Activated T-cell treated with anti-CD3 and anti-CD28 coated beads, Interleukin-2, amount 50 U/mL, for 48 hours (primary cell): ENCODE measurements at regions not wholly inside any gene's neighbourhood (a gene's known extent, or its start where the extent isn't known, plus 50 kb on each side); places are given as distances from the start of the nearest gene placed in this dataset.

ENCODE experiments used
- DNase-seq, 2 experiments: peaks; one replicate each; pipeline ENCODE4 v3.0.0-alpha.2; 2020

DNA sequence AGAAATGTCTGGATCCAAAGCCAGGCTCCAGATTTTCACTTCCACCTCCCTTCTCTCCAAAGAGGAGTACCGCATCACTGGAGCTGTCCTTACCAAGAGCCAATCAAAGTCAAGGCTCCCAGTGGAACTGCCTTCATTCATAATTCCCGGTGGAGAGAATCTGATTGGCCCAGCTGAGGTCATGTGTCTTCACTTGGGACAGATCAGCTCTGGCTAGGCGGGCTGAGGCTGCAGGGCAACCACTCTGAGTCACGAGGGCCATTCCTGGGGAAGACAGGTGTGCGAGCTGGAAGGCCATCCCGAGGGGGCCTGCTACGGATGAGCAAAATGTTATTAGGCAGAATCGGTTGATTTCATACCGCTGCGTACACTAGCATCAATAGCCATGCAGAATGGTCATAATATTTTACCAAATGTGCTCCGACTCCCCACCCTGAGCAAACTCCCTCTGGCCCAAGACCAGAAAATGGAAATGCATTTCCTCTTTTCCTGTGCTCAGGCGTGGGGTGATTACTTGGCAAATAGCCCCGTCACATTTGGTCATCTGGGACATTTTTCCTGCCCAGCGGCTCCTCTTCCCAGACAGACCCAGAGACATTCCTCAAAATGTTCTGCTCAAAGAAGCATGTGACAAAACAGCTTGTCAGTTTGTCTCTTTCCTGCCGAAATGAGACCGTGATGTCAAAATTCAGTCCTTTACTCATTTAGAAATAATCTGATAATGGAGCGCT lies 111.1 kb downstream of the AIPL1 start:
- DNase-seq: no peak

GRCh38 chr17:6322316-6322715 lies 112.6 kb downstream of the AIPL1 start:
- DNase-seq: no peak

DNA sequence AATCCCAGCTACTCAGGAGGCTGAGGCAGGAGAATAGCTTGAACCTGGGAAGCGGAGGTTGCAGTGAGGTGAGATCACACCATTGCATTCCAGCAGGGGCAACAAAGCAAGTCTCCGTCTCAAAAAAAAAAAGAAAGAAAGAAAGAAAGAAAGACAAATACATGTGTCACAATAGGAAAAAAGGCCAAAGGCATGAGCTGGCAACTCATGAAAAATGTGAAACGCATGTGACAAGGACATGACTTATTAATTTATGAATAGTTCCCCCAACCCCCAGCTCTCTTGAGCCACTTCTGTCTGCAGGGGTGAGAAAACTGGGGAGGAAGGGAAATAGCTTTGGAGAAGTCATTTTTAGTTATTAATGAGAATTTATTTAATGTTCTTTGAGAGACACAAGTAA lies 120.6 kb downstream of the AIPL1 start:
- no peak for DNase-seq

GRCh38 chr17:6313835-6314234 lies 121.1 kb downstream of the AIPL1 start:
- no peak for DNase-seq

DNA sequence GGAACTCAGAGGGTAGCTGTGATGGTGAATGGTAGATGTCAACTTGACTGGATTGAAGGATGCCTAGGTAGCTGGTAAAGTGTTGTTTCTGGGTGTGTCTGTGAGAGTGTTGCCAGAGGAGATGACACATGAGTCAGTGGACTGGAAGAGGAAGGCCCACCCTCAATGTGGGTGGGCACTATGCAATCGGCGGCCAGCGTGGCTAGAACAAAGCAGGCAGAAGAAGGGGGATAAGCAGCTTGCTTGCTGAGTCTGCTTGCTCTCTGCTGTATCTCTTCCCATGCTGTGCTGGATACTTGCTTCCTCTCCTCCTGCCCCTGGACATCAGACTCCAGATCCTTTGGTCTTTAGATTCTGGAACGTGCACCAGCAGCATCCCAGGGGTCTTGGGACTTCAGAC lies 128.1 kb downstream of the AIPL1 start:
- no peak for DNase-seq

- no peak for DNase-seq
These were observed 129.1 kb downstream of the AIPL1 start for GRCh38 chr17:6305613-6306360.

DNA sequence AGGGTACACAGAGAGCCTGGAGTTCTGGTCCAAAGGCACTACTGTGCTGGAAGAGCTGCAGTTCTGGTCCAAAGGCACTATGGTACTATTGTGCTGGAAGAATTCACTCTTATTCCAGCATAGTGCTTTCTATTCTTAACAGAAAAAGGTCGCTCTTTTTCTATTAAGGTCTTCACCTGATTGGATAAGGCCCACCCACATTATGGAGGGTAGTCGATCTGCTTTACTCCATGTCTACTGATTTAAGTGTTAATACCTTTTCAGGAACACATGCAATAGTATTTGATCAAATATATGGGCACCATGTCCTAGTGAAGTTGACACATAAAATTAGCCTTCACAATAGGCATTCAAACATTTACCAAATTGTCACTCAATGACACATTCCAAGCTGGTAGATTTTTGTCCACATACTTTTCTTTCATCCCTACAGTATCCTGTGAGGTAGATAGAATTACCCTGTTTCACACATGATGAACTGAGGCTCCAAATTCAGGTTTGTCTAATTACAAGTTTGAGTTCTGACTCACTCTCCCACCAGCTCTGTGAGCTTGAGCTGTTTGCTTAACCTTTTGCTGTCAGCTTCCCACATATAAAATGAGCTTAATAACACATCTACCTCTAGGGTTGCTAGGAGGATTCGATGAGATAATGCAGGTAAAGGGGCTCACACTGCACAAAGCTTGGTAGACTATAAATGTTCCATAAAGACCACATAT lies 129.9 kb downstream of the AIPL1 start:
- DNase-seq: no peak

- DNase-seq: peak; percentile 20 to 25
These were observed 131.3 kb downstream of the AIPL1 start for GRCh38 chr17:6303664-6304063.

DNA sequence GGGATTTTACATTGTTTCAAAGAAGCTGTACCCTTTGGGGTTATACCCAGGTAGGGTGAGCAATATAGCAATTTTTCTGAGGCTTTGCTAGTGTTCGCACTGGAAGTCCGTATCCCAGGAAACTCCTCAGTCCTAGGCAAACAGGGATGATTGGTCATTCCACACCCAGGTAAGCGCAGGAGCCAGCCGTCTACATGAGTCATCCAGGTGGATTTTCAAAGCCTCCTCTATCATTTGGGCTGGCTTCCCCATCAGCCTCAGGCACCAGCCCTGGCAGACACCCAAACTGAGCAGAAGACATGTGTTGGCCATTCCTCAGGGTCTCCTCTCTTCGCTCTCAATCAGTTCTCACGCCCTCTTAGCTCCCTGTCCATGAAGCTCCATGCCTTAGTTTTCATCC lies 135.6 kb downstream of the AIPL1 start:
- no peak for DNase-seq

- DNase-seq: no peak
These were observed 137.0 kb downstream of the AIPL1 start for GRCh38 chr17:6297960-6298359.

DNA sequence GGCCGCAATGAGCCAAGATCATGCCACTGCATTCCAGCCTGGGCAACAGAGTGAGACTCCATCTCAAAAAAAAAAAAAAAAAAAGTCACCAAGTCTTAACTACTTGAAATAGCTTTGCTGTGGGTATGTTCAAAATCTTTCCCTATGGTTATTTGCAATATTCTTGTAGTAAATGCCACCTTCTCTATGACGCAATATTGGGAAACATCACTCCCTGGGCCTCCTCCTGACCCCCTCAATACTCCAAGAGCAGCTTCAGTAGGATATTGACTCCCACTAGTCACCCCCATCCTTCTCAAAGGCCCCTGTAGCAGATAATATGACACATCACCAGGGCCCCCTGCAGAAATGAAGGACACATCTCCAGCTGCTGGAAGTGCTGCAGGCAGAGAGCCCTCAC lies 137.8 kb downstream of the AIPL1 start:
- no peak for DNase-seq

DNA sequence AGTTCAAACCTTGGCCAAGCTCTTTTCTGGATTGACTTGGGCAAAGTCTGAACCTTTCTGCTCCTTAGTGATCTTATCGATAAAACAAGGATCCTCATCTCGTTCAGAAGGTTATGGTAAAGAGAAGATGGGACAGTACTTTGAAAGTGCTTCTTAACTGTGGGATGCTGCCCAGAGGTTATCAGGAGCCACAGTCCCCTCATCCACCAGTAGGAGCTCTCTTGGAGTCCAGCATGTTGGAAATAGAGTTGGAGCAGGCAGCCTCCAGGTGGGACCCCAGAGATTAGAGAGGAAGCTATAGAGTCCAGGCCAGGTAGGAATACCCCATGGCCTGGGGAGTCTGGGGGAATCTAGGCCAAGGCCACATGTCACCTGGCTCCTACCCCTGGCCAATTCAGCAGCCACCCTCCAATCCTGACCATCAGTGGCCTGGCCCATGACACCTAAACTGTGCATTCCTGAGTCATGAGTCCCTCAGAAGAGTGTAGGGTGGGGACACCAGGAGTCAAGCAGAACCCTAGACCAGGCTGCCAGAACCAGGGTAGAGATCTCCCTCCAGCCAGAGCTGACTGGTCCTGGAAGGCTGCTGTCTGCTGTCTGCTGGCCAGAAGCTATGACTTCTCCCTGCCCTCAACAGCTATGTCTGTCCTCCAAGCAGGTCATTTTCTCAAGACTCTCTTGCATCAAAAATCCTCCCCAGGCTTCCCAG lies 144.3 kb downstream of the AIPL1 start:
- DNase-seq: no peak

- no peak for DNase-seq
These were observed 148.7 kb downstream of the AIPL1 start for GRCh38 chr17:6286233-6286632.

GRCh38 chr17:6285486-6285885 lies 149.4 kb downstream of the AIPL1 start:
- no peak for DNase-seq

DNA sequence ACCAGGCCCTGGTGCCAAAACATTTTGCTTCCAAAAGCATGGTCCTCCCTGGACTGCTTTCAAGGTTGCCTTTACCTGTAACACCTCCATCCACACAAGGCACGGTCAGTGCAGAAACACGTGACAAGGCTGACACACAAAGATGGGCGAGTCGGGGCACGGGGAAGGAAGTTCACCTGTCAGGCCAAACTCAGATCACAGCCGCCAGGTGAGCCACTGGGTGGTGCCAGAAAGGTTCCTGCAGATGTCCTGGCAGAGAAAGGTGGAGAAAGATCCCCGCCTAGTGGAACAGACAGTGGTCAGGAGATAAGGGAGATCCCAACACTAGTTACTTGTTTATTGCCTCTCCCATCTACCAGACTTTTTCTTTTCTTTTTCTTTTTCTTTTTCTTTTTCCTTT lies 155.3 kb downstream of the AIPL1 start:
- peak in 1 of 2 experiments; percentile 26 for DNase-seq

- no peak for DNase-seq
These were observed 156.5 kb downstream of the AIPL1 start for GRCh38 chr17:6278376-6278775.

DNA sequence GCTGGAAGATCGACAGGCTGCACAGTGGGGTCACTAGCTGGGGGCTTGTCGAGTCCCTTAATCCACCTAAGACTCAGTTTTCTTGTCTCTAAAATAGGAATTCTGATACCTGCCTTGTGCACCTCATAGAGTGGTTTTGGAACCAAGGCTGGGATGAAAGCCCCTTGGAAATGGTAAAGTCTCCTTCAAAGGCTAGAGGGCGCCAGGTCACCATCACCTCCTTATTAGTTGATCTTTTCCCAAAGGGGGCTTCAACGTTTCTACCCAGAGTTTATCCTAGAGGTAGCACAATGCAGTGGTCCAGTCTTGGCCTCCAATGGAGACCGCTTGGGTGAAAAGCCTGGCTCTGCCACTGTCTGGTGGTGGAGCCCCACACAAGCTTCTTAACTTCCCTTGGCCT lies 158.2 kb downstream of the AIPL1 start:
- DNase-seq: no peak

DNA sequence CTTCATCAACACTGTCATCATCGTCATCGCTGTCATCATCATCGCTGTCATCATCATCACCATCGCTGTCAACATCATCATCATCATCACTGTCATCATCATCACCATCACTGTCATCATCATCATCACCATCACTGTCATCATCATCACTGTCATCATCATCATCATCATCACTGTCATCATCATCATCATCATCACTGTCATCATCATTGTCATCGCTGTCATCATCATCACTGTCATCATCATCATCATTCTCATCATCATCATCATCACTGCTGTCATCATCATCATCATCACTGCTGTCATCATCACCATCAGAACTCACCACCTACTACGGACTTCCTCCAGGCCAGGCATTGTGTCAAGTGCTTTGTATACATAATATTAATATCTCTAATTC lies 160.6 kb downstream of the AIPL1 start:
- DNase-seq: no peak

GRCh38 chr17:6269478-6269877 lies 165.4 kb downstream of the AIPL1 start:
- DNase-seq: peak; percentile 32 to 38

DNA sequence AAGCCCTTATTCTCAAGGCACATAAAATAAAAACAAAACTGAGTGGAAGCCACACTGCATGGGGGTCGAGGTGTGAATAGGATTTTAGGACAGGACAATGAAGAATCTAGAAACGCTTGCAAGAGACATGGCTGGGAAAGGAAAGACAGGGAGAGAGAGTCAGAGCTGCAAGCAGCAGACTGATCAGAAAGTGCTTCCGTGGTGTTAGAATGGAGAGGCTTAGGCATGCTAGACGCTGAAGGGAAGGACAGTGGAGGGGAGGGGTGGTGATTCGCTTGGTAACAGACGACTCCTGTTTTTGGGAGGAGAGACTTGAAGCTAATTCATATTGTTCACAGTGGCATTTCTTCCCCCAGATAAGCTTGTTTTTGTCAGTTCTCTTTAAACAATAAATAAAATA lies 173.5 kb downstream of the AIPL1 start:
- no peak for DNase-seq

DNA sequence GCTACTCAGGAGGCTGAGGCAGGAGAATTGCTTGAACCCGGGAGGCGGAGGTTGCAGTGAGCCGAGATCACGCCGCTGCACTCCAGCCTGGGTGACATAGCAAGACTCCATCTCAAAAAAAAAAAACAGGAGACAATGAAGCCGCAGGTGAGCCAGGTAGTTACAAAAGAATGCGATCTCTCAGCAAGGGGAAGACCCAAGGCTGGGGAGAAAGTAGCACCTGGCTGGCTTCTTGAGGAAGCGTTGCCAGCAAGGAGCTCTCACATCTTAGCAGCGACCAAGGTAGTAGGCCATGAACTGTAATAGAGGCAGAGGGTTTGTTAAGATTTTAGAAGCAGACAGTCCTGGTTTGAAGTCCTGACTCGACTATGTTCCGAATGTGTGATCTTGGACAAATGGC lies 175.0 kb downstream of the AIPL1 start:
- no peak for DNase-seq

- DNase-seq: no peak
These were observed 177.6 kb downstream of the AIPL1 start for GRCh38 chr17:6257336-6257735.

DNA sequence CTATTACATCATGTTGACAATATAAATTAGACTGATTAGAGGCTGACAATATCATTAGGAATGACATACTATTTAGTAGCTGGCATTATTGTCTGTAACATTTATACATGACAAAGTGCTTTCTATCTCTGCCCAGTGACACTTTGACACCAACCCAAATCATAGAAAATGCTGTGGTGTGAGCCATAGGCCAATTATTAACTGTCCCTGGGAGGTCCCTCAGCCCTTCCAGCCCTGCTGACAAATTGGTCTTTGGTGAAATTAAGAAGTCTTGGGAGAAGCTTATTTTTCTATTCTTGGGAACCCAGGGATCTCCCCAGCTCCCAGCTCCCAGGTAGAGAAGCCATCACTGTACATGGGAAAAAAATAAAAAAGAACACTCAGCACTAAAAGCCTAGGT lies 179.6 kb downstream of the AIPL1 start:
- no peak for DNase-seq
